HG02642 (cell line): ENCODE measurements at regions not wholly inside any gene's neighbourhood (a gene's known extent, or its start where the extent isn't known, plus 50 kb on each side); places are given as distances from the start of the nearest gene placed in this dataset.

Source experiments
- ATAC-seq: cut with Tn5 transposase; IDR thresholded peaks from one replicate; pipeline ENCODE4 v1.9.1; 2021; ENCODE audit warnings: mild to moderate bottlenecking; ENCODE audit not compliant: unreplicated experiment, poor library complexity

DNA sequence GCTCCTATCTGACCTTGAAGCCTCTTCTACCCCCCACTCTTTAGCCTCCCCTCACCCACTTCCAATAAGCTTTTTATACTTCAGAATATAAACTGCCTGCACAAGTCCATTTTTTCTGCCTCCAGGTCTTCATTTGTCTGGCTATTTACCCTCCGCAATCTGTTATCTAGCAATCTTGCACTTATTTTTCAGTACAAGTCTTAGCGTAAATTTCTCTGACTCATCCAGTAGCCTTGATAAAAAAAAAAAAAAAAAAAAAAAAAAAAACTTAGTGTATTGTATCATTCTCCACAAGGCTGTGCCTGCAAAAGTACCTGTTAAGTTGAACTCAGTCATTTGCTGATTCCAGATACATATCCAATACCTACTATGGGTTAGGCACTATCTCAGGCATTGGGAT, 219.5 kb upstream of the DKK2 start:
- no peak for ATAC-seq

DNA sequence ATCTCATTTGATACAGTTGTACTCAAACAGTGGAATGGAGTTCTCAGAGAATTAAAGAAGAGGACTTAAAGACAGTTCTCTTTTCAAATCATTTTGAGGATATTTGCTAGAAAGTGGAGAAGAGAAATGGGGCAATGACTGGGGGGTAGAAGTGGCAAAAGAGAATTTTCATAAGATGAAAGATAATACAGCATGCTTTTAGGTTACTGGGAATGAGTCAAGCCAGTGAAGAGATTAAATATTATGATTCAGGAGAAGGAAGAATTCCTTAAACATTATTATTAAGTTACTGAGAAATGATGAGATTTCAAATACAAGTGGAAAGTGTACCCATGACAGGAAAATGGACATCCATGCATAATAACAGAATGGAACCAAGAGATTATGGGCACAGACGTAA, 219.0 kb upstream of the DKK2 start:
- no peak for ATAC-seq

DNA sequence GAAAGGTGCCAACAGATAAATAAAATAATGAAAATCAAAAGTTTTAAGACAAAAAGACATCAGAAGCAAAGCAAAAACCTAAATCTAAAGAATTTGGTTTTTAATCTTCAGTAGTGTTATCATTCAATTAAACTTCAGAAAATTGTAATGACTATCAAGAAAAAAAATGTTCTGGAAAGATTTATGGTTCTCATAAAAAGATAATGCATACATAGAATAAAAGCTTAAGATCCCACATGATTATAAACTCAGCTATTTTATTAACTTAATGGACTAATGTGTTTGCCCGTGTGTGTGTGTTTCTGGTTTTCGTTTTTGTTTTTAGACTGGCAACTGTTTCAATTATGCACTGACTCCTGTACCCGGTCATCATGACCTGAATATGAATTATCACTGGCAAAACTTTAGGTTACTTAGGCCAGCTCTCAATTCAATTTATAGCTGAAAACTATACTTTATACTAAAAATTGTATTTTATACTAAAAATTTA, 217.5 kb upstream of the DKK2 start:
- ATAC-seq, result no peak

DNA sequence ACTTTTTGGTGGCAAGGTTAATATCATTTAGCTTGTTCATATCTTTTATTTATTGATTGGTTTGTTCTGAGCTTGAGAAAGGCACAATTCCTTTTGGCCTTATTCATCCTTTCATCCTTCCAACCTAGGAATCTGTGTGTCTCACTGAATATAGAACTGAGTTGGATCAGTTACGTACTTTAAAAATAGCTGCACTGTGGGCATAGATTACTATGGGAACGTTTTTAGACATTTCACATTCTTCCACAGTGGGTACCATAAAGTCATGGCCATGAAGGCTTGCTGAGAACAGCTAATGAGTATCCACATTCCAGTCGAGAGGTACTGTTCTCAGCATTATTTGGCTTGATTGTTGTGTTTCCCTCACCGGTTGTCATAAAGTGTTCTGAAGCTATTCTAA, 217.0 kb upstream of the DKK2 start:
- ATAC-seq, result no peak

DNA sequence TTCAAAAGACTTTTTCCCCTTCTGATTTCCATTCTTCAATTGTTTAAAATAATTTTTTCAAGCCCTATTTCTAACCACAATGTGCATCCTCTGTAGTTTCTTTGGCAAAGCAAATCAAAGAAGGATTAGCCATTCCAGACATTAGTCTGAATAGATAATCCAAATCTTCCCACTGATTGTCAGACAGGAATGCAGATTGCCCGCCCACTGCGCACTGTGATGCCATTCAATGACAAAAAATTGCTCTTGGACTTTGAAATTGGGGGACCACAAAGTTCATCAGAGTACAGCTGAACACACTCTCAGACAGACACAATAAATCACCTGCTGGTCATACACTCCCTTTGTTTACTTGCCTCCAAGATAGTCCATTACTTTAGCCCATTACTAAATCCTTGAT, 216.5 kb upstream of the DKK2 start:
- ATAC-seq, result no peak

GRCh38 chr4:107248571-107248970, 212.5 kb upstream of the DKK2 start:
- ATAC-seq, result no peak

- ATAC-seq, result no peak
These were observed 211.6 kb upstream of the DKK2 start for GRCh38 chr4:107247738-107248137.

GRCh38 chr4:107246761-107247160, 210.6 kb upstream of the DKK2 start:
- ATAC-seq, result no peak

DNA sequence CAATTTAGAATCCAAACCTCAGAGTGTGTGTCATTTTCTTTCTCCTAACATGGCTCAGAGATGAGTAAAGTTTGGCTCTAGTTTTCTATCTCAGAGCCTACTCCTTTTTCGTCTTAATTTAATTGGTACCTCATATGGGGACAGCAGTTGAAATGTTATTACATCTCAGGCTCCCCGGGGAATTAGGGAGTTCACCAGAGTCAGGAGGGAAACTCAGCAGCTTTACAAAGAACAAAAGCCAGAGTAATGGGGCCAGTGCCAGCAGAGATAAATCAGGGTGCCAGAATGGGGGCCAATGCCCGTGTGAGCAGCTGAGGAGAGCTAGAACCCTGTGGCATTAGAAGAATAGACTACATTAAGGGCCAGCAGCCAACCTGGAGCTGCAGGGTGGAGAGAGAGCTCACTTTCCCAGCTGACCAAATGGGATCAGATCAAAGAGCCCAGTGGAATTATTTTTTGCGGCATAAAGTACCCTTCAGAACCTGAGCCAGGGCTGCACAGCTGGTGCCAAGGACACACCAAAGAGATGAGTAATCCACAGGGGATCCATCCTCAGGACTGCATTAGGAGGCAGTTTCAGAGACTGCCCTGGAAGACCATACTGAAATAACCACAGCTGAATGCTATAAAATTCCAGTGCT, 207.1 kb upstream of the DKK2 start:
- ATAC-seq, result no peak

GRCh38 chr4:107220976-107221375, 184.9 kb upstream of the DKK2 start:
- ATAC-seq, result no peak

GRCh38 chr4:107219681-107220080, 183.6 kb upstream of the DKK2 start:
- ATAC-seq, result no peak

GRCh38 chr4:107216379-107216778, 180.3 kb upstream of the DKK2 start:
- ATAC-seq, result no peak

DNA sequence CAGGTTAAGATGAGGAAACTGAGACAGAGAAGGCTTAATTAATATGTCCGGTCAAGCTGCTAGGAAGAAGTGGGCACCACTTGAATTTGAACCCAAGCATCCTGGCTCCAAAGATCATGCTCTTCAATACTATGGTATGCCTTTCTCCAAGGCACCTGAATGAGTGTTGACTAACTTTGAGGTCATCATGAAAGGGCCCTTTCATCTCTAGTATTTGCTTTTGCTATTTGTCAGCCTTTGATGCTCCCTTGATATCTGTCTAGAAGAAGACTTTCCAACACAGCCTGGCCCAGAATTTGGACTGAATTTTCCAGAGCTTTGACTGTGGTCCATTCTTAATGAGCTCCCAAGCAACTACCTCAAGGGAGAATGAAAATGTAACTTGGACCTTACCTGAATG, 179.1 kb upstream of the DKK2 start:
- ATAC-seq, result no peak

DNA sequence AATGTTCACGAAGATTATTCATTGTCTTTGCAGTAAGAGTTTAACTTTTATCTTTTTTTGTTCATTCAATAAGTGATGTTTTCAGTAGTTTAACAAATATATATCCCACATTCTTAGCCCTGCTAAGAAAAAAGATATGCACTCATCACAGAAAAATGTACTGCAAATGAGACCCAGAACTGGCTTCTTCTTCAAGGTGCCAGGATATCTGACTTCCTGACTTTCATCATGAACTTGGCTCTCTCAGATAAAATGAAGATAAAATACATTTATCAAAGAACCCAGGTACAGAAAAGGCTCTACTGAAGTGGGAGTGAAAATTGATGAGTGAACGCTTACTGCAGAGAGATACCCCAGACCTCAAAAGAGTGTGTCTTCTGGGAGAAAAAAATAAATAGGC, 177.8 kb upstream of the DKK2 start:
- no peak for ATAC-seq

DNA sequence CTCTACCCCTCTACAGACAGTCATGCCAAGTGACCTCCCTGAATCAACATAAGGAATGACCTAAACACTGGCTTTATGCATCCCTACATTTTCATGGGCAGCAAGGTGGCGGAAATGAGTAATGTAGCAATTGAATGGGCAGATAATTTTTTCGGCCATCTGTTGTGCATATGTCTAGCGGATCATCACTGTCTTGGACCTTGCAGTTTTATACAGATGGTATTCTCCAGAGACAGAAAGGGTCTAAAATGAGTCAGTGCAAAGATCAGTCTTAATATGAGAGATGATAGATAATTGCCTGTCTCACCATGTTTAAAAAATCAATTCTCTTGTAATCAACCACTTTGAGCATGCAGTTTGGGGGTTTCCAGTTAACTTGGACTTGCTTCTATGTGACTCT, 177.3 kb upstream of the DKK2 start:
- no peak for ATAC-seq

DNA sequence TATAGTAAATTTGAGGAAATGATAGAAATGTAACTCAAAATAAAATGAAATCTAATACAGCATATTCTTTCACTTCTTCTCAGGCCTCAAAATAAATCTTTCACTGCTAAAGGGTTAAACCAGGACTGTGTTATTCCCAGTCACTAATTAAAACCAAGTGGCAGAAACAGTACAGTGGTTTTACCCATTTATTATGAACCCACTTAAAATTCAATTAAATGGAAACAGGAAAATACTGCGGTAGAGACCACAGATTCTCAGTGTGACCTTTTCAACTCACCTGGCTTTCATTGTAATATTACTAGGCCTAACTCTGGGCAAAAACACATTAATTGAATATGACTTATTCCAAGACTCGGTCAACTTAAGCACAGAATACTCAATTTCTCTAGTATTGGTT, 176.5 kb upstream of the DKK2 start:
- ATAC-seq, result no peak

GRCh38 chr4:107210450-107211239, 174.5 kb upstream of the DKK2 start:
- no peak for ATAC-seq

- no peak for ATAC-seq
These were observed 167.6 kb upstream of the DKK2 start for GRCh38 chr4:107203733-107204132.

GRCh38 chr4:107202744-107203143, 166.6 kb upstream of the DKK2 start:
- ATAC-seq, result no peak

GRCh38 chr4:107197121-107197520, 161.0 kb upstream of the DKK2 start:
- ATAC-seq, result no peak

- no peak for ATAC-seq
These were observed 160.2 kb upstream of the DKK2 start for GRCh38 chr4:107196312-107196711.

GRCh38 chr4:107194005-107194404, 157.9 kb upstream of the DKK2 start:
- ATAC-seq, result no peak
